ENCODE measurements at regions not wholly inside any gene's neighbourhood (a gene's known extent, or its start where the extent isn't known, plus 50 kb on each side); places are given as distances from the start of the nearest gene placed in this dataset.
A peak's percentile ranks its signal among the peaks of the same experiment; 100 is the strongest.

DNA sequence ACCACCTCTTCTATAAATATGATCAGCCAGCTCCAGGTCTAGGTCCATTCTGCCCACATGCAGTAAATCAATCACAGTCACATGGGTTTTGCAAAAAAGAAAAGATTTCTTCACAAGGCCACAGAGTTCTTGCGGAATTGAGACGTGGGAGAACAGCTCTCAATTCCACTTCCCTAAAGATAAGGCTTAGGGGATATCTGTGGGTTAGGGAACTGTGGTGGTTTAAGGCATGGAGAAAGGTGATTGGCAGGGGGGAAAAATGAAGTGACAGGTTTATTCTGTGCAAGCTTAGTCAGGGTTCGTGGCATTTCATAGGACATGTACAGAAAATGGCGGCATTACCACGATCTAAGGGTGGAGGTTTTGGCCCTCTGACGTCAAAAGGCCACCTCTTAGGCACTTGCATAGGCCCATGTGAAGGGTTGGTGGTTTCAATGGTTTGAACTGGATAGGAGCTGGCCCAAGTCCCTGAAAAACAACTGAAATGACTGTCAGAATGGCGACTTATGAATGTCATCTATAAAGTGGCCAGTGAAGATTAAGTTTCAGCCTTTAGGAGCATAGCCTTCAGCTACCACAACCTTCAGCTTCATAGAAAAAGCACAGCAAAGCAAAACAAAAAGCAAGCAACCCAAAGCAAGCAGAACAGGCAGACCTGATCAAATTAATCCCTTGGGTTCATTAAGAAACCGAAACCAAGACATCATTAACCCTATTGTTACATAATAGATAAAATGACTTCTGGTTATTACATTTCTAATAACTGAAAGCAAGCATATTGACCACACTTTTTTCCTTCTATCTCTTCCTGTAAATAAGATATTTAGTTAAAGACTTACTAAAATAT lies 289.8 kb upstream of the SFRP2 start:
- no peaks in the 10 kb centered on the region for H3K4me1 Mint-ChIP-seq (ENCODE audit: low read depth)

GRCh38 chr4:154076921-154077320 lies 288.0 kb upstream of the SFRP2 start:
- DNase-seq: peak; percentile 3 to 4
- peaks cover 11% of the 10 kb centered on the region for H3K27me3 Mint-ChIP-seq (ENCODE audit: low read depth)
- peaks cover 3 to 5% of the 10 kb centered on the region in 2 donors for H3K36me3 Mint-ChIP-seq (ENCODE audit: insufficient read depth in 2 of 2)

More for the DNA sequence above, 289.8 kb upstream of the SFRP2 start:
- Mint-ChIP-seq H3K4me3 (no peak overlapping the region), H3K27ac (no peak overlapping the region), H3K27me3 (ENCODE audit: low read depth) (peaks cover 11% of the 10 kb centered on the region), H3K36me3 (ENCODE audit: insufficient read depth in 2 of 2) (peaks cover 0 to 1% of the 10 kb centered on the region in 2 donors), H3K9me3 (no peaks in the 10 kb centered on the region)
- peak in 1 of 2 donors; percentile 21 for ATAC-seq (replicated peaks in 1 of 2)
- peak in 1 of 2 donors; percentile 2 for DNase-seq

GRCh38 chr4:154073107-154073822 lies 284.4 kb upstream of the SFRP2 start:
- Mint-ChIP-seq H3K9me3 (peaks cover 3 to 6% of the 10 kb centered on the region in 2 donors), H3K27ac (no peak overlapping the region), H3K4me3 (no peak overlapping the region), H3K4me1 (ENCODE audit: low read depth) (peaks cover 11% of the 10 kb centered on the region), H3K27me3 (ENCODE audit: low read depth) (peaks cover 11% of the 10 kb centered on the region), H3K36me3 (ENCODE audit: insufficient read depth in 2 of 2) (peaks cover 4 to 5% of the 10 kb centered on the region in 2 donors)
- DNase-seq (peak in 1 of 2 donors; percentile 13), ATAC-seq (replicated peaks in 1 of 2) (peak; percentile 90 to 94)

More at GRCh38 chr4:154076921-154077320, 288.0 kb upstream of the SFRP2 start:
- peak; percentile 41 to 47 for ATAC-seq (replicated peaks in 1 of 2)
- Mint-ChIP-seq H3K4me3 (no peak overlapping the region), H3K4me1 (ENCODE audit: low read depth) (peaks cover 11% of the 10 kb centered on the region), H3K9me3 (peaks cover 3 to 6% of the 10 kb centered on the region in 2 donors), H3K27ac (no peak overlapping the region)

DNA sequence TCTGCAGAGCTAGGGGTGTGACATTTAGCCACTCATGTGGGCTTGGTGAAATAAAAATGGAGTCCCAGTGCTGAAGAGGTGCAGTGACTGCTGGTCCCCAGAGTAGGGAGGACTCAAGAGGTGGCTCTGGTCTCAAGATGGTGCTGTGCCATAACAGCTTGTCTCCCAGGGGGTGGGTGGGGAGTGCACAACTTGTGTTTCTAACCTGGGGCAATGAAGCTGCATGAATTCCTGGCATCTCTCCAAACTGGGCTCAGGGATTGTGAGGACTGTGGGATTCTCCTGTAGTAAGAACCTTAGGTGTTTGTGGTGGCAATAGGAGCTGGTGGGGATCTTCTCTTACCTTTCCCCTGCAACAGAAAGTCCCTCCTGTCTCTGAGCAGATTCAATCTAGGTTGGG lies 278.9 kb upstream of the SFRP2 start:
- H3K36me3 Mint-ChIP-seq (ENCODE audit: insufficient read depth in 2 of 2): peaks cover 8 to 14% of the 10 kb centered on the region in 2 donors
- H3K4me3 Mint-ChIP-seq: no peak overlapping the region
- H3K27me3 Mint-ChIP-seq (ENCODE audit: low read depth): peaks cover 11% of the 10 kb centered on the region
- DNase-seq (no peak), ATAC-seq (replicated peaks in 1 of 2) (no peak)
- H3K4me1 Mint-ChIP-seq (ENCODE audit: low read depth): peaks cover 6% of the 10 kb centered on the region
- no peak overlapping the region for H3K27ac Mint-ChIP-seq
- peaks cover 11 to 13% of the 10 kb centered on the region in 2 donors for H3K9me3 Mint-ChIP-seq

GRCh38 chr4:154065368-154065767 lies 276.5 kb upstream of the SFRP2 start:
- DNase-seq: no peak
- Mint-ChIP-seq H3K27me3 (ENCODE audit: low read depth) (peaks cover 7% of the 10 kb centered on the region), H3K9me3 (peaks cover 9 to 11% of the 10 kb centered on the region in 2 donors), H3K27ac (no peak overlapping the region), H3K36me3 (ENCODE audit: insufficient read depth in 2 of 2) (peaks cover 7 to 9% of the 10 kb centered on the region in 2 donors), H3K4me1 (ENCODE audit: low read depth) (no peaks in the 10 kb centered on the region), H3K4me3 (no peak overlapping the region)
- no peak for ATAC-seq (replicated peaks in 1 of 2)

DNA sequence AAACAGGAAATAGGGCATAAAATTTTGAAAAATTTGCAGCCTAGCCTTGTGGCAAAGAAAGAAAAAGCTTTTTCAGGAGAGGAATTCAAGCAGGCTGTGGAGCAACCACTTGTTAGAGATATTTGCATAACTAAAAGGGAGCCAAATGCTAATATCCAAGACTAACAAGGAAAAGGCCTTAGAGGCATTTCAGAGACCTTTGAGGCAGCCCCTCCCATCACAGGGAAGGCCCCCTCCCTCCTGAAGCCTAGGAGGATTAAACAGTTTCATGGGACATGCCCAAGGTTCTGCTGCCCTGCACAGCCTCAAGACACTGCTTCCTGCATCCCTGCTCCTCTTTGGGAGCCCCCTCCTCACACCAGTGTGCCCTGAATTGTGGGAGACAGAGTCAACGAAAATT lies 275.4 kb upstream of the SFRP2 start:
- H3K36me3 Mint-ChIP-seq (ENCODE audit: insufficient read depth in 2 of 2): peaks cover 7 to 9% of the 10 kb centered on the region in 2 donors
- H3K4me3 Mint-ChIP-seq: no peak overlapping the region
- no peak overlapping the region for H3K27ac Mint-ChIP-seq
- ATAC-seq (replicated peaks in 1 of 2) (no peak), DNase-seq (no peak)
- no peaks in the 10 kb centered on the region for H3K27me3 Mint-ChIP-seq (ENCODE audit: low read depth)
- peaks cover 9 to 11% of the 10 kb centered on the region in 2 donors for H3K9me3 Mint-ChIP-seq
- no peaks in the 10 kb centered on the region for H3K4me1 Mint-ChIP-seq (ENCODE audit: low read depth)

- H3K27me3 Mint-ChIP-seq (ENCODE audit: low read depth): peaks cover 18% of the 10 kb centered on the region
- ATAC-seq (replicated peaks in 1 of 2) (no peak), DNase-seq (no peak)
- peaks cover 3 to 13% of the 10 kb centered on the region in 2 donors for H3K36me3 Mint-ChIP-seq (ENCODE audit: insufficient read depth in 2 of 2)
- no peak overlapping the region for H3K4me3 Mint-ChIP-seq
- H3K9me3 Mint-ChIP-seq: peaks cover 5 to 7% of the 10 kb centered on the region in 2 donors
- H3K4me1 Mint-ChIP-seq (ENCODE audit: low read depth): no peaks in the 10 kb centered on the region
- no peak overlapping the region for H3K27ac Mint-ChIP-seq
Observed at GRCh38 chr4:154049457-154050181, 260.7 kb upstream of the SFRP2 start.

DNA sequence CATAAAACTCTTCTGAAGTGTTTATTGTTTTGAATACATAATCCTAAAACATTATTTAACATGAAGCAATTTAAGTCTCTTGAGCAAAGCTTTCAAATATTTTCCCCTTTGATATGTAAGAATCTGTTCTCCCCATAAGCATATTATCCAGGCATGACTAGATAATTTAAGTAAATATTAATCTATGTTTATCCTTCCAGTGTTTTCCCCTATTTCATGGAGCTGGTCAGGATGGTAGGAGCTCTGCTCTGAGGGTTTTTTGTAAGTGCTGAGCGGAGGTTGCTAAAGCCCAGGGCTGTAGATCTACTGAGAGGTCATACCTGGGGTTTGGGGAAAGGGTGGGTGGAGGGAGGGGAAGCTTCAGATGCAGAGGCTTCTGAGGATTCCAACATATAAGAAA lies 258.9 kb upstream of the SFRP2 start:
- Mint-ChIP-seq H3K27me3 (ENCODE audit: low read depth) (peaks cover 24% of the 10 kb centered on the region), H3K9me3 (peaks cover 0 to under 1% of the 10 kb centered on the region in 2 donors), H3K36me3 (ENCODE audit: insufficient read depth in 2 of 2) (peaks cover 0 to 3% of the 10 kb centered on the region in 2 donors), H3K4me3 (no peak overlapping the region), H3K27ac (no peak overlapping the region), H3K4me1 (ENCODE audit: low read depth) (no peaks in the 10 kb centered on the region)
- ATAC-seq (replicated peaks in 1 of 2): no peak
- no peak for DNase-seq

DNA sequence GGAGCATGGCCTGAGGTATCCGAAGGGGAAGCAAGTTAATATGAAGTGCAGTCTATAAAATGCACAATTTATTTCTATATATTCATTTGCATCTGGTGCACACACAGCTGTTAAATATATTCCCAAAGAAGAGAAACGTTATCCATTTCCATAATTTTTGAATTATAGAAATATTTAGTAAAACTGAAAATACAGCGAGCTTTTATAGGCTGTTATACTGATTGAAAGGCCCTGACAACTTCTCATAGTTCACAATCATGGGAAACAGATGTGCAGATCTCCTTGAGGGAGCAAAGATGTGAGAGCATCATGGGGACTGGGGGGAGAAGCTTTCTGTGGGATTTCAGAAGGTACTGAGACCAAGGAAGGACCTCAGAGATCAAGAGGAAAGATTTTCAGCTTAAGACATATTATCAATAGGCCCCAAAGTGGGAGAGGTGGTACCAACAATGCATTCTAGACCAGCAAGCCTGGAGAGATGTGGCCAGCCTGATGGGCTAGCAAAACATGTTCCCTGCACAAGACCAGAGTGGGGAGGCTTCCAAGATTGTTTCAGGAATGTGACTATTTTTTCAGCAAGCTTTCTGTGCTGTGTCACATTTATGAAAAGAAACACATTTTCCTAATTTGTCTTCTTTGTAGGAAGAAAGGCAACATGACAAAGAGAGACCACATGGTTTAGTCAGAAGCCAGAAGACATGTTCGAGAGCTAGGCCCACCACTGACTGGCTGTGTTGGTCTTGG lies 256.0 kb upstream of the SFRP2 start:
- H3K9me3 Mint-ChIP-seq: no peaks in the 10 kb centered on the region
- no peak overlapping the region for H3K27ac Mint-ChIP-seq
- no peaks in the 10 kb centered on the region for H3K36me3 Mint-ChIP-seq (ENCODE audit: insufficient read depth in 2 of 2)
- peaks cover 34% of the 10 kb centered on the region for H3K27me3 Mint-ChIP-seq (ENCODE audit: low read depth)
- no peak overlapping the region for H3K4me3 Mint-ChIP-seq
- DNase-seq: no peak
- no peaks in the 10 kb centered on the region for H3K4me1 Mint-ChIP-seq (ENCODE audit: low read depth)
- no peak for ATAC-seq (replicated peaks in 1 of 2)

- DNase-seq (no peak), ATAC-seq (replicated peaks in 1 of 2) (no peak)
- Mint-ChIP-seq H3K36me3 (ENCODE audit: insufficient read depth in 2 of 2) (no peaks in the 10 kb centered on the region), H3K27me3 (ENCODE audit: low read depth) (peaks cover 34% of the 10 kb centered on the region), H3K4me1 (ENCODE audit: low read depth) (no peaks in the 10 kb centered on the region), H3K27ac (no peak overlapping the region), H3K9me3 (no peaks in the 10 kb centered on the region), H3K4me3 (no peak overlapping the region)
Observed at GRCh38 chr4:154044108-154044531, 255.2 kb upstream of the SFRP2 start.

GRCh38 chr4:154041640-154042039 lies 252.8 kb upstream of the SFRP2 start:
- no peaks in the 10 kb centered on the region for H3K36me3 Mint-ChIP-seq (ENCODE audit: insufficient read depth in 2 of 2)

More at GRCh38 chr4:154041640-154042039, 252.8 kb upstream of the SFRP2 start:
- no peak for DNase-seq
- peaks cover 35% of the 10 kb centered on the region for H3K27me3 Mint-ChIP-seq (ENCODE audit: low read depth)
- H3K9me3 Mint-ChIP-seq: no peaks in the 10 kb centered on the region
- H3K4me3 Mint-ChIP-seq: no peak overlapping the region
- H3K4me1 Mint-ChIP-seq (ENCODE audit: low read depth): no peaks in the 10 kb centered on the region
- no peak for ATAC-seq (replicated peaks in 1 of 2)
- H3K27ac Mint-ChIP-seq: no peak overlapping the region
